ENCODE measurements at regions not wholly inside any gene's neighbourhood (a gene's known extent, or its start where the extent isn't known, plus 50 kb on each side); places are given as distances from the start of the nearest gene placed in this dataset.

- intact Hi-C loops (cut with micrococcal nuclease), result no loop called here
- ChIA-PET CTCF (no interaction called here), POLR2A (ENCODE audit: unreplicated experiment) (no interaction called here)
- no peaks in the 10 kb centered on the region for H3K79me2 ChIP-seq (ENCODE audit: low read length)
- ATAC-seq, result no peak
- H3K9ac ChIP-seq (ENCODE audit: low read length), result no peak overlapping the region
- no peaks in the 10 kb centered on the region for H3K4me1 ChIP-seq (ENCODE audit: insufficient read depth, low read length)
- TF ChIP-seq EZH2 (IDR thresholded peaks at IDR 0.05; ENCODE audit: low read length, unreplicated experiment), result no peak
- no peak for TF ChIP-seq EZH2phosphoT487 (IDR thresholded peaks at IDR 0.05; ENCODE audit: borderline replicate concordance, low read length)
- TF ChIP-seq CTCF (conservative IDR thresholded peaks at IDR 0.05; ENCODE audit: low read depth, low read length), result no peak
- H3K9me3 ChIP-seq (ENCODE audit: low read length), result no peaks in the 10 kb centered on the region
- no peak overlapping the region for H3K4me3 ChIP-seq (ENCODE audit: low read length)
- no peak for DNase-seq
- H3K27me3 ChIP-seq (ENCODE audit: low read length), result no peaks in the 10 kb centered on the region
- BruUV-seq (replicated peaks), result no TSS peak
- no peak overlapping the region for H2AFZ ChIP-seq (ENCODE audit: low read length)
- no peaks in the 10 kb centered on the region for H3K36me3 ChIP-seq (ENCODE audit: low read depth, low read length)
- H3K4me2 ChIP-seq (ENCODE audit: low read length), result no peak overlapping the region
- no peak overlapping the region for H3K27ac ChIP-seq (ENCODE audit: low read length)
- H3K9me2 ChIP-seq (replicated peaks; ENCODE audit: low read length), result no peaks in the 10 kb centered on the region
- H3F3A ChIP-seq (ENCODE audit: low read length, unreplicated experiment), result no peaks in the 10 kb centered on the region
- H4K20me1 ChIP-seq (ENCODE audit: low read length), result no peaks in the 10 kb centered on the region
These were observed 901.0 kb downstream of the BRD1 start for GRCh38 chr22:48926643-48927042.

- Histone ChIP-seq H3F3A (ENCODE audit: low read length, unreplicated experiment) (no peaks in the 10 kb centered on the region), H3K4me3 (ENCODE audit: low read length) (no peak overlapping the region), H3K36me3 (ENCODE audit: low read depth, low read length) (no peaks in the 10 kb centered on the region), H3K9me3 (ENCODE audit: low read length) (no peaks in the 10 kb centered on the region), H3K4me2 (ENCODE audit: low read length) (no peak overlapping the region), H3K4me1 (ENCODE audit: insufficient read depth, low read length) (no peaks in the 10 kb centered on the region), H3K27ac (ENCODE audit: low read length) (no peak overlapping the region), H3K9ac (ENCODE audit: low read length) (no peak overlapping the region), H4K20me1 (ENCODE audit: low read length) (no peaks in the 10 kb centered on the region), H2AFZ (ENCODE audit: low read length) (no peak overlapping the region), H3K27me3 (ENCODE audit: low read length) (no peaks in the 10 kb centered on the region), H3K9me2 (replicated peaks; ENCODE audit: low read length) (no peaks in the 10 kb centered on the region), H3K79me2 (ENCODE audit: low read length) (no peaks in the 10 kb centered on the region)
- POLR2A ChIA-PET (ENCODE audit: unreplicated experiment), result no interaction called here
- BruUV-seq (replicated peaks), result no TSS peak
- no peak for ATAC-seq
- intact Hi-C loops (cut with micrococcal nuclease), result no loop called here
- no peak for DNase-seq
- no peak for TF ChIP-seq EZH2phosphoT487 (IDR thresholded peaks at IDR 0.05; ENCODE audit: borderline replicate concordance, low read length)
- no peak for TF ChIP-seq EZH2 (IDR thresholded peaks at IDR 0.05; ENCODE audit: low read length, unreplicated experiment)
- TF ChIP-seq CTCF (conservative IDR thresholded peaks at IDR 0.05; ENCODE audit: low read depth, low read length), result no peak
- CTCF ChIA-PET, result no interaction called here
These were observed 901.5 kb downstream of the BRD1 start for GRCh38 chr22:48926136-48926535.

- Histone ChIP-seq H3K36me3 (ENCODE audit: low read depth, low read length) (no peaks in the 10 kb centered on the region), H2AFZ (ENCODE audit: low read length) (no peak overlapping the region), H3K27ac (ENCODE audit: low read length) (no peak overlapping the region), H3K79me2 (ENCODE audit: low read length) (no peaks in the 10 kb centered on the region), H3K4me1 (ENCODE audit: insufficient read depth, low read length) (no peaks in the 10 kb centered on the region), H3F3A (ENCODE audit: low read length, unreplicated experiment) (no peaks in the 10 kb centered on the region), H3K9ac (ENCODE audit: low read length) (no peak overlapping the region), H3K4me2 (ENCODE audit: low read length) (no peak overlapping the region), H3K9me3 (ENCODE audit: low read length) (no peaks in the 10 kb centered on the region), H3K9me2 (replicated peaks; ENCODE audit: low read length) (no peaks in the 10 kb centered on the region), H3K4me3 (ENCODE audit: low read length) (no peak overlapping the region), H3K27me3 (ENCODE audit: low read length) (no peaks in the 10 kb centered on the region), H4K20me1 (ENCODE audit: low read length) (no peaks in the 10 kb centered on the region)
- no peak for DNase-seq
- no TSS peak for BruUV-seq (replicated peaks)
- ATAC-seq, result no peak
- ChIA-PET POLR2A (ENCODE audit: unreplicated experiment) (no interaction called here), CTCF (no interaction called here)
- TF ChIP-seq CTCF (conservative IDR thresholded peaks at IDR 0.05; ENCODE audit: low read depth, low read length), result no peak
- no peak for TF ChIP-seq EZH2phosphoT487 (IDR thresholded peaks at IDR 0.05; ENCODE audit: borderline replicate concordance, low read length)
- no peak for TF ChIP-seq EZH2 (IDR thresholded peaks at IDR 0.05; ENCODE audit: low read length, unreplicated experiment)
- intact Hi-C loops (cut with micrococcal nuclease), result no loop called here
These were observed 902.2 kb downstream of the BRD1 start for GRCh38 chr22:48925450-48925849.

Data from PC-3 (cell line).